NCI-H1694 treated with DMSO at 0.1 percent for 48 hours (cell line): ENCODE measurements at regions not wholly inside any gene's neighbourhood (a gene's known extent, or its start where the extent isn't known, plus 50 kb on each side); places are given as distances from the start of the nearest gene placed in this dataset.
"Not testable (repeated sequence)": the region's sequence is repeated elsewhere in the genome, so short reads cannot be mapped to it uniquely, and the experiment has no call there.

ENCODE experiments used
- DNase-seq: peaks from one replicate; lab custom pipeline; 2025; lab: John Stamatoyannopoulos, UW

DNA sequence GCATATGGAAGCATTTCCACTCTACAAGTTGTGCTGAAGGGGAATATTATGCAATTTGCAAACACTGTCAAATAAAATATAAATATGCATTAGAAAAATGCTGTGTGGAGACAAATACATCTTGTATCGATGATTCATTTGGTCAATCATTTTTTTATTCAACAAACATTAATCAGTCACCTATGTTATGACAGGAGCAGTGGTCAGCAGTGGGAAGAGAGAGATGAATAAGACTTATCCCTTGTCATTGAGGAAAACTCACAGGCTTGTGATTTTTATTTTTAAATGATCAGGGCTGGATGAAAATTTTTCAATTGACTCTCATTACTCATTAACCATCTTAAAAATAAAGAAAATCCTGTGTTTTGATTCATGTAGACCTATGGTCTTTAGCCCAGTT, 574.1 kb downstream of the ACTL7B start:
- no peak for DNase-seq

DNA sequence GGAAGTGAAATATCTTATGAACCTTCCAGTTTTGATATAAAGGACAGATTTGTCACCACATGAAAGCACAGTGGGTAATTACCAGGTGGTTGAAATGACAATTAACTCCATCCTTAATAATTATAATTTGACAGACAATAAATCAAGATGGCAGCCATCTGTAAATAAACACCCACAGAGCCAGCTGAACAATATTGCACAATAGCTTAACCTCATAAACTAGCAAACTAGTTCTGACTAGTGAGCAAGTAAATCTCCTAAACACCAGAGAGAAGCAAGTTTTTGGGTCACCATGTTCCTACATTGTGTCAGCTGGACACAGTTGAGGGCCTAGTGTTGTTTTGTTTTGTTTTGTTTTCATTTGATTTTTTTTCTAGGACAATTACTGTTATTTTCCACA, 577.4 kb downstream of the ACTL7B start:
- DNase-seq = no peak

- no peak for DNase-seq
Observed at GRCh38 chr9:108277216-108277615, 578.6 kb downstream of the ACTL7B start.

- DNase-seq = no peak
Observed at GRCh38 chr9:108275906-108276305, 579.9 kb downstream of the ACTL7B start.

- no peak for DNase-seq
Observed at GRCh38 chr9:108274971-108275370, 580.8 kb downstream of the ACTL7B start.

DNA sequence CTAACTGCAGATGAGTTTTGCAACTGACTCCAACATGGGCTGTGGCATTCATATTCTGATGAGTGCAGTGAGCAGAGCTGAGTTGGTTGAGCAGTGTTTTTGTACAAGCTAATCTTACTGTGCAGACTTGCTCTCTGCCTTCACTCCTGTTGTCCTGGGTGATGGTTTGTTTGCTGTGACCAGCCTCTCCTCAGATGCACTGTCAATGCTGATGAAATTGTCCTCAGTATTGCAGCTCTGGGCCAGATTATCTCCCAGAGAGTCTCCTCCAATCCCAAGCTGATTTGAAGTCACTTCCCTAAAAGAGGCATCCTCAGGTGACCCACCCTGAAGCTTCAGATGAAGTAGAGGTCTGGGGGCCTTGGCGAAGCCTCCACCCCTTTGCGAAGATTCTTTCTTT, 581.8 kb downstream of the ACTL7B start:
- DNase-seq = no peak

DNA sequence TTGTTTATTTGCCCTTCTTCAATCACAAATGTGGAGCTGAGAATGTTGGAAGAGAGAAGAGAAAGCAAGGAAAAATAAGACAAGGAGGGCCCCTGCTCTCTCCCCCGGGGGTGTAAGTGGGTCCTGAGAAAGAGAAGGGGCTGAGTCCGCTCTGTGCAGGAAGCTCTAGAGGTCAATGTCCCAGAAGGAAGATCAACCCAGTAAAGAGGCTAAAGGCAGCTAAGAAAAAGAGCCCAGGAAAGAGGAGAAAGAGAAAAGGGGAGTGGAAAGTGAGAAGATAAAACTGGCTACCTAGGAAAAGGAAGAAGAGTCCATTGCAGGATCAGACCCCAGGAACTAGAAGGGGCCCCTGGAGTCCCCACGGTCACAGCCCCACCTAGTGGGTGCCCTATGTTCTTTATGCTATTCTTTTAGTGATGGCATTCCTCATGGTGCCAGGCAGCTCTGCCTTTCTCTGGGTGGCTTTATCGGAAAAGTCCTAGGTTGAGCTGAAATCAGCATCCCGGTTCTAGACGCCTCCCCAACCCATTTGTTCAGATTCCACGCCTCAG, 583.4 kb downstream of the ACTL7B start:
- peak; percentile 46 for DNase-seq

- DNase-seq = peak; percentile 83
Observed at GRCh38 chr9:108271646-108272348, 584.0 kb downstream of the ACTL7B start.

DNA sequence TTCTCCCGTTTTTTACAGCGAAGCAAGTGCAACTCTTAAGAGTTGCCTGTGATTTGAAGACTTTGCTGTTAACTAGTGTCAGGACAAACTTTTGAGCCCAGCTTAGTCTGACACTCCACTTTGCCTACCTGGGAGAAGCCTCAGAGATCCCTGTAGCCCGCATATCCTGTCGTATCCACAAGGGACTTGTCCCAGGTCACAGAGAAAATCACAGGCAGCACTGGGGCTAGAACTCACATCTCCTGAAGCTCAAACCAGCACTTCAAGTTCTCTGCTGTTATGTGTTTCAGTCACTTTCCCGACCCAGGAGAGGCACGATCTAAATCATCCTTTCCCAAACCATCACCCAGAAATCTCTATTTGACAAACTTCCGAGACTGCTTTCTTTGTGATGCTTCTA, 584.5 kb downstream of the ACTL7B start:
- no peak for DNase-seq

- no peak for DNase-seq
Observed at GRCh38 chr9:108270561-108270960, 585.2 kb downstream of the ACTL7B start.

DNA sequence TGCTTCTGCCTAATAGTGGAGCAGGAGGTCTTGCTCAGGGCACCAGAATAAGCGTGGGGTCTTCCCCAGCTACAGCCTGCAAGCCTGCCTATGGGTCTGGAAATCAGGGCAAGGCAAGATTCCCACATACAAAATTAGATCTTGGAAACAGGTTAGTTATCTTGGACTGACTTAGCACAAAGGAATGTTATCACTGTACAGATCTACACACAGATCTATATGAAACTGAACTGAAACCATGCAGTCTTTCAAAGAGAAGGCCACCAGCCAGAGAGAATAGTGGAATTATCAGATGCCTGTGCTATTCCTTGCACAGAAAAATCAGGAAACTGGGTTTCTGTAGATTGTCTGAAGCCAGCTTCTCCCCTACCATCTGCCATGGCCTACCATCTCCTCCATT, 585.7 kb downstream of the ACTL7B start:
- DNase-seq = no peak

DNA sequence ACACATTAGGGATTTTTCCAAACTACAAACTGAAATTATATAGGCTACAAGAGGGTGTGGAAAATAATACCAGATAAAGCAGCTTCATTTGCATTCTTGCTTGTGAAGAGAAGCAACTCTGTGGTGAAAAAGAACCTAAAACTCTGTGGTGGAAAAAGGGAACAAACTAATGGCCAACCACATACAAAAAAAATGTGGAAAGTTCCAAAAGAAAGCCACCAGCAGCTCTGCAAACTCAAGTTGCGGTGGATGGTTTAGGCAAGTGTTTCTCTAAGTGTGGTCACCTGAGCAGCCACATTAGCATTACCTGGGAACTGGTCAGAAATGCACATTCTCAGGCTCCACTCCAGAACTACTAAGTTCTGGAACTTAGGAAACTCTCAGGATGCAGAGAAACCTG, 586.4 kb downstream of the ACTL7B start:
- no peak for DNase-seq

DNA sequence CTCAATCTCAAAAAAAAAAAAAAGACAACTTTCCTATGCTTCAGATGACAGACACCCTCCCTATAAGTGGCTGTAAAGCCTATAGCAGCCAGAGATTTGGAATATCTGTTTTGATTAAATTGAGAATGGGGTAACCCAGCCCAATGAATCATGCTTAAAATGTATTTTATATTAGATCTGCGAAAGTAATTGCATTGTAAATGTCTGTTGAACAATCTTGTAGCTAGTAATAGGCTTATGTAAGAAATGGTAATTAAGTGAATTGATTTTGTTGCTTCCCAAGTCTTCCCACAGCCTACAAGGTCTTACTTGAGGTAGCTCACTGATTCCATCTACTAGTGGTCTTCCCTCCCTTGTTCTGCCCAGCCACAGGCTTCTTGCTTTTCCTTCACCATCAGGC, 590.7 kb downstream of the ACTL7B start:
- no peak for DNase-seq

DNA sequence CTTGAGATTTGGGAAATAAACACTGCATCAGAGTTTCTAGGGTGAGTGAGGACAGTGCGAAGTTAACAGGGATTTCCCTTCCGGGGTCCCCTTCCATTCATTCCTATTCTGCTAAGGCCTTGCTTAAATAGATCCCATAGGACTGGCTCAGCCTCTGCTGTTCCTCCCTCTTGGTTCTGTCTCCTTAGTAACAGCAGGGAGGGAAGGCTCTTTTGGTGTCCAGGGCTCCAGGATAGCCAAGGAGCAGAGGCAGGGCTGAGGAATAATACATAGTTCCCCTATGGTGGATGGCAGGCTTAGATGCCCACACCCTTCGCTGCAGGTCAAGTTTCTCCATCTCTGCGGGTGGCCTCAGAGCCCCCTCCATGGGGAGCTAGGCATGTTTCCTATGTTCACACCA, 591.7 kb downstream of the ACTL7B start:
- no peak for DNase-seq

DNA sequence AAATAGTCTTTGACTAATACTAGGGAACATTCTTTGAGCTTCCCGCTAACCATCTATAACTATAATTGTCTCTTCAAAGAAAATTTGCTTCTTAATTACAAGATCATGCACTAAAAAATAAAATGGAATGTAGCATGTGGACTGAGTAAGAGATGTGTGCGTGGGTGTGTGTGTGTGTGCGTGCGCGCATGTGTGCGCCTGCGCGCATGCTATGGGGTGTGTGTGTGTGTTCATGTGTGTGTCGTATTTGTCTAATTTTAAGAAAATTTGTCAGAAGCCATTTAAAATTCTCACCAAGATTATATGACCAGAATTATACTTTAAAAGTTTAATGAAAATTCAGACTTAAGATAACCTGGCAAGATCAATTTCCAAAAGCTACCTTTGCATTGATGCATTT, 593.0 kb downstream of the ACTL7B start:
- no peak for DNase-seq

GRCh38 chr9:108259917-108260675, 595.7 kb downstream of the ACTL7B start:
- DNase-seq = no peak

DNA sequence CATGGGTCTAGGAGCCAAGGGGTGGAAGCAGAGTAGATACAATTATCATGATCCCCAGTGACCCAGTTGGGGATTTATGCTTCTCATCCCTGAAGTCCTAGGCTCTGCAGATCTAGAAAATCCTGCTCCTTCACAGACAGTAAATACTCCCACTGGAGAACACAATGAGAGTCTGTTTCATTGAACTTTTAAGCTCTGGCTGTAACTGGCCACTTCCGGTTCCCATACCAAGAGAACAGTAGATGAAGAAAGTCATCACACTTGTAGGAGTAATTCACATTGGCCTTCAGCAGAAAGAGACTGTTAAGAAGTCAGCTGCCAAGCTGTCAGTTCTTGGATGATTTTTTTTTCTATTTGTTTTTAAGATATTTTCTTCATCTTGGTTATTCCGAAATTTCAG, 597.1 kb downstream of the ACTL7B start:
- no peak for DNase-seq

GRCh38 chr9:108257382-108257781, 598.4 kb downstream of the ACTL7B start:
- no peak for DNase-seq

GRCh38 chr9:108254236-108254635, 601.5 kb downstream of the ACTL7B start:
- no peak for DNase-seq

DNA sequence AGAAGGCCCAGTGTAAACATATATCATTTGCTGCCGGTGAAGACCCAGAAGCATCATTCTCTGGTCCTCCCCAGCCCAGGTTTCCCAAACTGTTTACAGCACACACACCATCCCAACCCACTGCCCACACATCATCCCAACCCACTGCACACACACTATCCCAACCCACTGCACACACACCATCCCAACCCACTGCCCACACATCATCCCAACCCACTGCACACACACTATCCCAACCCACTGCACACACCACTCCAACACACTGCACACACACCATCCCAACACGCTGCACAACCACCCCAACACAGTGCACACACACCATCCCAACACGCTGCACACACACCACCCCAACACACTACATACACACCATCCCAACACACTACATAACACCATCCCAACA, 608.4 kb downstream of the ACTL7B start:
- not testable (repeated sequence) for DNase-seq

DNA sequence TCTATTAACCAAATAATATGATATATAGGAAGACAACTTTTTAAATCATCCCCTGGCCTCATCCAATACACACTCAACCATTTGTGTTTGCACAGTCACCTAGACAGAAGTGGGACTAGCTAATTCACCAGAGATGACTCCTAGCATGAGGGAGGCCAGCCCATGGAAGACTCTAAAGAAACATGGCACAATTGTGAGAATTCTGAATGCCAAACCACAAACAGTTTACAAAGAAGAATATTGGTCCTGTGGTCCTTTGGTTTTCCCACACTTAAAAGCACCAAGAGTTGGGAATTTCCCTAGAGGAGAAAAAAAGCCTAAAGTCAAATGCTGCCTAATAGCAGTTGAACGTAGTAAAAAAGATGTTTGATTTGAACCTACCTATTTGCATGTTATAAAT, 609.9 kb downstream of the ACTL7B start:
- DNase-seq = no peak

GRCh38 chr9:108245331-108245730, 610.5 kb downstream of the ACTL7B start:
- no peak for DNase-seq

DNA sequence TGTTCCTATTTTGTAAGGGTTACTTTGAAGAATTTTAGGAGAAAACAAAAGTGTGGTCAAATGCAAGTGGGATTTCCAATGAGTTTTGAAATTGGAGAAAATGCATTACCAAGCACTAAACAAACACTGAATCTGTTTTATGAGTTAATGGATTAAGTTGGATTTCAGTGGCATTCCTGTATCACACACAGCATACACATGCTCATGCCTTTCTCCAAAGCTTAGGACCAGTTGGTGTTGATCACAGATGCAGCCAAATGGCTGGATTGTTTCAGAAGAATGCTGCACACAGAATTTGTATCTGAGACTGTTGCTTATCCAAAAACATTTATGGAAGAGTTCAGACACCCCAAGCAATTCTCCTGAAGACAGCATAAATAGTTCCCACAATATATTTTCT, 611.1 kb downstream of the ACTL7B start:
- DNase-seq = no peak
